ENCODE measurements at regions not wholly inside any gene's neighbourhood (a gene's known extent, or its start where the extent isn't known, plus 50 kb on each side); places are given as distances from the start of the nearest gene placed in this dataset.

DNA sequence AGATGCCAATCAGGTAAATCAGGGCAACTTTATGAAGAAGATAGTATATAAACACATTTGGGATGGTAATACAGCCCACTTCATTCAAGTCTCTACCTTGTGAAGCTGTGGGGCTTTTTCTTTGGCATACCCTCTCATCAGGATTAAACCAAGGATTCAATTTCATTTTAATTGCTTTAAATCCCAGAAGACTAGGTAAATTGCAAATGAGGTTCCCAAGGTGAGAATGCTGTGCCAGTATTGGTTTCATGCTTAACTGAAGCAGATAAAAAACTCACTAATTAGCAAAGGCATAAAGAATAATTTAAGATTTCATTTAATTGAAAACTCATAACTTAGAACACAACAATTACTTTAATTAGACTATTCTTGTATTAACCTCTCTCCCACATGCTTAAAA is 1218.1 kb downstream of the FAM181B start (continued):
- TF ChIP-seq, protein P1, sequence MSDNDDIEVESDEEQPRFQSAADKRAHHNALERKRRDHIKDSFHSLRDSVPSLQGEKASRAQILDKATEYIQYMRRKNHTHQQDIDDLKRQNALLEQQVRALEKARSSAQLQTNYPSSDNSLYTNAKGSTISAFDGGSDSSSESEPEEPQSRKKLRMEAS (IDR thresholded peaks at IDR 0.05): no peak
- no peak for TF ChIP-seq NR2F2 (IDR thresholded peaks at IDR 0.05)
- no peak for TF ChIP-seq JUND (IDR thresholded peaks at IDR 0.05)
- TF ChIP-seq ZBTB33 (IDR thresholded peaks at IDR 0.05): no peak

DNA sequence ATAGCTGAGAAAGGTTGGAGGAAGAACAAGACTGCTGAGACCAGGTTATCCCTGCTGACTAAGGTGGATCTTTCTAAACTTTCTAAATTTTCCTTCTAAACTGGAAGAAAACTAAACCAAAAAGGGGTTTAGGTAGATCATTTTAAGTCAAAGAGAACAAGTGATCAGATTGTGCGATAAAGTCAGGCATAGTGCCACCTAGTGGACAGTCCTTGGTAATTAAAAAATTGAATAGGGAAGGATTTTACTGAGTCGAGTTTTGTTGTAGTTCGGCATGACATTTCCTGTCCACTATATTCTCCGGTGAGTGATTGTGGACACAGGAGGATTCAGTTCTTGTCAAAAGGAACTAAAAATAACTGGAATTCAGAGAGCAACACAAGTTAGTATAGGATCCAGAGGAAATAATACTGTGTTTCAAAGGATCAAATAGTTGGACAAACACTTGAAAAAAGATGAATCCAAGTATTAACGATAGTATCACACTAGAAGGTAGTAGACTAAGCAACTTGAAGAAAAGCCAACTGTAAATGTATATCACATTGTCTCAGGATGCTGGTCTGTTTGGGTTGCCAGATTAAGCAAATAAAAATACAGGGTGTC is 1236.4 kb downstream of the FAM181B start:
- Histone ChIP-seq H3K9ac (ENCODE audit: low read depth in 1 of 2, low read length in 2 of 2) (no peak overlapping the region), H3K27me3 (ENCODE audit: control insufficient read depth in 4 of 4, insufficient read depth in 4 of 4, low read length in 3 of 4) (peaks cover 0 to 3% (median 0%) of the 10 kb centered on the region in 4 donors), H3K4me3 (ENCODE audit: low read depth in 1 of 3, low read length in 3 of 3) (no peak overlapping the region), H3K9me3 (ENCODE audit: control insufficient read depth in 4 of 4, low read length in 3 of 4) (no peaks in the 10 kb centered on the region), H3K4me1 (ENCODE audit: control insufficient read depth in 4 of 4, insufficient read depth in 4 of 4, low read length in 3 of 4) (peaks cover 0 to 4% (median 0%) of the 10 kb centered on the region in 4 donors), H3K27ac (ENCODE audit: low read depth in 1 of 2, low read length in 2 of 2) (no peak overlapping the region), H3K36me3 (ENCODE audit: control insufficient read depth in 4 of 4, insufficient read depth in 3 of 4, low read depth in 1 of 4, low read length in 3 of 4) (no peaks in the 10 kb centered on the region)
- WGBS: 29% methylated on average over 5 of the region's 5 CpGs
- no peak for DNase-seq (ENCODE audit: low spot score)
- TF ChIP-seq REST (IDR thresholded peaks at IDR 0.05) (no peak), CTCF (IDR thresholded peaks at IDR 0.05; ENCODE audit: low read depth, low read length, missing input control) (peak; percentile 50), RAD21 (IDR thresholded peaks at IDR 0.05) (peak; percentile 53 to 68), FOXA1 (IDR thresholded peaks at IDR 0.05) (no peak)
- TF ChIP-seq, protein P1 (IDR thresholded peaks at IDR 0.05): no peak

GRCh38 chr11:81496601-81497000 is 1237.1 kb downstream of the FAM181B start:
- Histone ChIP-seq H3K36me3 (ENCODE audit: control insufficient read depth in 4 of 4, insufficient read depth in 3 of 4, low read depth in 1 of 4, low read length in 3 of 4) (no peaks in the 10 kb centered on the region), H3K9ac (ENCODE audit: low read depth in 1 of 2, low read length in 2 of 2) (no peak overlapping the region), H3K27me3 (ENCODE audit: control insufficient read depth in 4 of 4, insufficient read depth in 4 of 4, low read length in 3 of 4) (peaks cover 0 to 3% (median 0%) of the 10 kb centered on the region in 4 donors), H3K27ac (ENCODE audit: low read depth in 1 of 2, low read length in 2 of 2) (no peak overlapping the region), H3K4me1 (ENCODE audit: control insufficient read depth in 4 of 4, insufficient read depth in 4 of 4, low read length in 3 of 4) (peaks cover 0 to 4% (median 0%) of the 10 kb centered on the region in 4 donors), H3K4me3 (ENCODE audit: low read depth in 1 of 3, low read length in 3 of 3) (no peak overlapping the region), H3K9me3 (ENCODE audit: control insufficient read depth in 4 of 4, low read length in 3 of 4) (no peaks in the 10 kb centered on the region)
- WGBS: 81% methylated on average over 1 of the region's 1 CpG
- no peak for DNase-seq (ENCODE audit: low spot score)
- no peak for TF ChIP-seq GABPA (IDR thresholded peaks at IDR 0.05 in 1 of 2, conservative IDR thresholded peaks at IDR 0.05 in 1 of 2)

Data from liver (tissue), 8 donors.